GM21786 (cell line): ENCODE measurements at regions not wholly inside any gene's neighbourhood (a gene's known extent, or its start where the extent isn't known, plus 50 kb on each side); places are given as distances from the start of the nearest gene placed in this dataset.
"Not testable (repeated sequence)": the region's sequence is repeated elsewhere in the genome, so short reads cannot be mapped to it uniquely, and the experiment has no call there.

ENCODE experiments used
- ATAC-seq: cut with Tn5 transposase; IDR thresholded peaks from one replicate; pipeline ENCODE4 v1.9.1; 2021; ENCODE audit not compliant: unreplicated experiment

GRCh38 chr16:75780669-75781068, 54.4 kb upstream of the CPHXL start:
- ATAC-seq, result no peak

GRCh38 chr16:75781683-75782343, 55.5 kb upstream of the CPHXL start:
- no peak for ATAC-seq

DNA sequence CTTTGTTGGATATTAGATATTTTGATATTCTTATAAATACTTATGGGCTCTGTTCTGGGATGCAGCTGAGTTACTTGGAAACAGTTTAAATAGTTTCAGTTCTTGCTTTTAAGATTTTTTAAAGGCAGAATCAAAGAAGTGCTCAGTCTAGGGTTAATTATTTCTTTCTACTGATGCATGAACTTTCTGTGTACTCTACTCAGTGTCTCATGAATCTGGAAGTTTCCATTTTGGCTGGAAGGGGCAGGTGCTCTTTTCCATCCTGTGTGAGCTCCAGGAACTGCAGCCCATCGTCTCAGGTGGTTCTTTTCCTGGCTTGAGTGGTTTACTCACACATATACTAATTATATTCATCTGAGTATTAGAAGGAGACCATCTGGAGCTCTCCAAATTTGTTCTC, 61.1 kb upstream of the CPHXL start:
- peak; percentile 61 for ATAC-seq

GRCh38 chr16:75789237-75789636, 62.9 kb upstream of the CPHXL start:
- peak; percentile 63 for ATAC-seq

- no peak for ATAC-seq
Measured at GRCh38 chr16:75792771-75793492, 66.6 kb upstream of the CPHXL start.

GRCh38 chr16:75793641-75794040, 67.4 kb upstream of the CPHXL start:
- no peak for ATAC-seq

DNA sequence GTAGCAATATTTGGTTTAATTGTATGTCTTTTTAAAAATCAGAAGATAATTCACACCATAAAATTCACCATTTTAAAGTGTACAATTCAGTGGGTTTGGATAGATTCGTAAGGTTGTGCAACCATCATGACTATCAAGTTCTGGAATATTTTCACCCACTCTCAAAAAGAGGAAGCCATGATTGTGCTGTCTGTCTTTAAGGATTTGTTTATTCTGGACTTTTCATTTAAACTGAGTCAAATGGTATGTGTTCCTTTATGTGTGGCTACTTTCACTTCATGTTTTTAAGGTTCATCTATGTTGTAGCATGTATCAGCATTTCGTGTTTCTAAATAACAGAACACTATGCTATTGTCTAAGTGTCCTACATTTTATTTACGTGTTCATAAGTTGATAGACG, 68.1 kb upstream of the CPHXL start:
- ATAC-seq, result peak; percentile 54

DNA sequence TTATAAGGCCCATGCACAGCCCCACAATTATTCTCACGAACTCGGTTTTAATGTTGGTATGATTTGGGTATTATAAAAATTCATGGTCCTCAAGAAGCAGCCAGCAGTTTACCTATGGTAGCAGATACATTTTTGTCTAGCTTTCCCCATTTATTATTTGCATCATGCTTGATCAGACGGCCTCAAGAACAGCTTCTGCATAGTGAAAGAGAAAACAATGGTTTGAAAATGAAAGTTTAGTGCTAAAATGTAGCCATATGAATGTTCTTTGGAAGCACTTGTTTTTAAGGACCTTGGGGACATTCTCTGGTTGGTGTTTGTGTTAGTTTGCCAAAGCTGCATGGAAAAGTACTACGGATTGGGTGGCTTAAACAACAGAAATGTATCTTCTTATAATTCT, 72.4 kb upstream of the CPHXL start:
- no peak for ATAC-seq

DNA sequence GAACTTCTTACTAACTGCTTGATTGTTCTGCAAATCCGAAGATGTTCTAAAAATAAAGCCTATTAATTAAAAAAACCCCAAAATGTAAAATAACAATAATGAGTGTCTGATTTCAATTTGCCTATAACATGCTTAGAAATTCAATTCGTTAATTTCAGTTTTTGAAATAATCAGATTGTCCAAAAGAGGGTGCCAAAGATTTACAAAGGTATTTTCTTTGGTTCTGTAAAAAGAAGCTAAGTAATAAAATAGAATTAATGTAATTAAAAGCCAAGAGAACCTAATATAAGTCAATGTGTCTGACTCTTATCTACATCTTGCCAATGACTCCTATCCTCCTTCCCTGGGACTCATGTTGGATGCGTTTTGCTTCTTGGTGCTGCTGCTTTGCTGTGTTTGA, 75.0 kb upstream of the CPHXL start:
- no peak for ATAC-seq

DNA sequence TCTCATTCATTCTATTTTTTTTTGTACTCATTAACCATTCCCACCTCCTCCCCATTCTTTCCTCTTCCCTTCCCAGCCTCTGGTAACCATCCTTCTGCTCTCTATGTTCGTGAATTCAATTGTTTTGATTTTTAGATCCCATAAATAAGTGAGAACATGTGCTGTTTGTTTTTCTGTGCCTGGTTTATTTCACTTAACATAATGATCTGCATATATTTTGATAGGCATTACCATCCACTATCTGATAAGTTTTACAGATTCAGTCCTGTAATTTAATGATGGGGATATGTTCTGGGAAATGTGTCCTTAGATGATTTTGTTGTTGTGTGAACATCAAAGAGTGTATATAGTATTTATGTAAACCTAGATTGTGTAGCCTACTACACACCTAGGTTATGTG, 77.5 kb upstream of the CPHXL start:
- no peak for ATAC-seq

GRCh38 chr16:75804368-75804767, 78.1 kb upstream of the CPHXL start:
- no peak for ATAC-seq

GRCh38 chr16:75805946-75806345, 79.7 kb upstream of the CPHXL start:
- ATAC-seq, result no peak

GRCh38 chr16:75806487-75806886, 80.2 kb upstream of the CPHXL start:
- no peak for ATAC-seq

GRCh38 chr16:75810342-75810741, 84.1 kb upstream of the CPHXL start:
- ATAC-seq, result no peak

DNA sequence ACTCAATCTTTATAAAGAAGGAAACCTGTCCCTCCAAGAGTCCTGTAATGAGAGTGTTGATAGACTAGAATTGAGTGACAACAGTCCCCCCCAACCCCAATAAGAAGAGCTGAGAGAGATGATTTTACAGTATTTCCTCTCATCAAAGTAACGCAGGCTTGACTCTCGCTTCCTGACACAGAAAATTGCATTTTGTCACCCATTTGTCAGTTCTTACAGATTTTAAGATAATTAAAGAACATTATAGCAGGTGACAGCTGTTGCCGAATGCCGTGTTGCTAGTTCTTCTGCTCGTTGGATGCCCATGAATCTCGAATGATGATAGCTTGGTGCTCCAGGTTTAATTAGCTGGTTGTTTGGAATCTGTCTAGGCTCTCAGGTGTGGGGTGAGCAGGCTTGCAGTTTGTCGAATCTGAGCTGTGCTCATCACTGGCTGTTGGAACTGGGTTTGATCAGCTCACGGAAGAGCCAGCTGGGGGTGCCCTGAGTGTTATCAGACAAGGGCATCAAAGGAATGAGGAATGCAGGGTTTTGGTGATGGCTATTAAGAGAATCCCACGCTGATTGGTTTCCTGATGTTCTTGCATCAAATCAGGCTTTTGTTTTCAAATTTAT, 84.8 kb upstream of the CPHXL start:
- ATAC-seq, result no peak

- ATAC-seq, result no peak
Measured at GRCh38 chr16:75818491-75818890, 92.2 kb upstream of the CPHXL start.

- ATAC-seq, result no peak
Measured at GRCh38 chr16:75820672-75821071, 94.4 kb upstream of the CPHXL start.

DNA sequence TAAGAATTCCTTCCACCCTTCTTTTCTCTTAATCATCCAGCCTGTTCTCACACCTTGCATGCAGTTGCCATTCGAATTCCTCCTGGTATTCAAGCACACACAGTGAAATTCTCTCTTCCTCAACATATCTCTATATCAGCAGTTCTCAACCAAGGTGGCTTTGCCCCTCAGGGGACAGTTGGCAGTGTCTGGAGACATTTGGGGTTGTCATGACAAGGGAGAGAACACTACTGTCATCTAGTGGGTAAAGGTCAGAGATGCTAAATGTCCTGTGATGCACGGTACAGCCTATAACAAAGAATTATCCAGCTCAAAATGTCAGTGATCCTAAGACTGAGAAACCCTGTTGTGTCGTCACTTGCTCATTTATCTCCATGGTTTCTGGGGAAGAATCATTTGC, 94.8 kb upstream of the CPHXL start:
- no peak for ATAC-seq

DNA sequence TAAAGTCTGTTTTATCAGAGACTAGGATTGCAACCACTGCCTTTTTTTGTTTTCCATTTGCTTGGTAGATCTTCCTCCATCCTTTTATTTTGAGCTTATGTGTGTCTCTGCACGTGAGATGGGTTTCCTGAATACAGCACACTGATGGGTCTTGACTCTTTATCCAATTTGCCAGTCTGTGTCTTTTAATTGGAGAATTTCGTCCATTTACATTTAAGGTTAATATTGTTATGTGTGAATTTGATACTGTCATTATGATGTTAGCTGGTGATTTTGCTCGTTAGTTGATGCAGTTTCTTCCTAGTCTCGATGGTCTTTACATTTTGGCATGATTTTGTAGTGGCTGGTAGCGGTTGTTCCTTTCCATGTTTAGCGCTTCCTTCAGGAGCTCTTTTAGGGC, 99.5 kb upstream of the CPHXL start:
- not testable (repeated sequence) for ATAC-seq

GRCh38 chr16:75827372-75828038, 101.2 kb upstream of the CPHXL start:
- not testable (repeated sequence) for ATAC-seq

GRCh38 chr16:75833385-75833784, 107.1 kb upstream of the CPHXL start:
- ATAC-seq, result not testable (repeated sequence)
